SK-N-SH (cell line): ENCODE measurements at regions not wholly inside any gene's neighbourhood (a gene's known extent, or its start where the extent isn't known, plus 50 kb on each side); places are given as distances from the start of the nearest gene placed in this dataset.

Experiments used
- CTCF ChIP-seq: fragments of 200-600 bp; sonication (generic); IDR thresholded peaks from 2 replicates; pipeline ENCODE4 v1.6.1; 2017; ENCODE audit warnings: antibody characterized with exemption, mild to moderate bottlenecking, moderate library complexity
- EZH2phosphoT487 ChIP-seq: fragments of 200-600 bp; sonication (generic); IDR thresholded peaks from 2 replicates; pipeline ENCODE4 v1.6.1; 2017; ENCODE audit warnings: low read depth, mixed run types, mild to moderate bottlenecking, antibody characterized with exemption, moderate library complexity, borderline replicate concordance
- REST ChIP-seq: IDR thresholded peaks from 2 replicates; pipeline ENCODE4 v1.6.1; 2012; ENCODE audit warnings: mild to moderate bottlenecking, low read depth, low read length, moderate library complexity
- USF2 ChIP-seq: fragments of 150-350 bp; IDR thresholded peaks from 2 replicates; pipeline ENCODE4 v1.6.1; 2017; ENCODE audit warnings: antibody characterized with exemption, low read length, low read depth, borderline replicate concordance

GRCh38 chr4:156230176-156230575, 276.5 kb upstream of the CTSO start:
- TF ChIP-seq CTCF, result no peak
- TF ChIP-seq EZH2phosphoT487, result no peak
- TF ChIP-seq REST, result no peak
- no peak for TF ChIP-seq USF2
